ENCODE measurements at regions not wholly inside any gene's neighbourhood (a gene's known extent, or its start where the extent isn't known, plus 50 kb on each side); places are given as distances from the start of the nearest gene placed in this dataset.

- no peak for TF ChIP-seq CTCF (conservative IDR thresholded peaks at IDR 0.05; ENCODE audit: low read depth, low read length)
- no peak for TF ChIP-seq EZH2phosphoT487 (IDR thresholded peaks at IDR 0.05; ENCODE audit: borderline replicate concordance, low read length)
- TF ChIP-seq EZH2 (IDR thresholded peaks at IDR 0.05; ENCODE audit: low read length, unreplicated experiment): no peak
These were observed 2309.8 kb downstream of the PCDH7 start for GRCh38 chr4:33029976-33030375.
